ENCODE measurements at regions not wholly inside any gene's neighbourhood (a gene's known extent, or its start where the extent isn't known, plus 50 kb on each side); places are given as distances from the start of the nearest gene placed in this dataset.
A peak's percentile ranks its signal among the peaks of the same experiment; 100 is the strongest.

DNA sequence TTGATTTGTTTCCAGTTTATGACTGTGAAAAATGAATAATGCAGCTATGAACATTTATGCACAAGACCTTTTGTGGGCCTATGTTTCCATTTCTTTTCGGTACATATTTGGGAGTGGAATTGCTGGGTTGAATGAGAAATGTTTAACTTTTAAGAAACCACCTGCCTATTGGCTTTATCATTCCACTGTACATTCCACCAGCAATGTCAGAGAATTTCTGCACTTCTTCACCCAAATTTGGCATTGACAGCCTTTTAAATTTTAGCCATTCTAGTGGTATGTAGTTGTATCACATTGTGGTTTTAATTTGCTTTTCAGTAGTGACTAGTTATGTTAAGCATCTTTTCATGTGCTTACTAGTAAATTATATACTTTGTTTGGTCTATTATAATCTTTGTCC is 317.0 kb upstream of the TMTC1 start:
- TF ChIP-seq CTCF (IDR thresholded peaks at IDR 0.05; ENCODE audit: low read depth, low read length) = no peak
- peak; percentile 12 for DNase-seq (ENCODE audit: low read depth, low spot score)
- in situ Hi-C loops (cut with HindIII; ENCODE audit: low sequenced_read_pairs) = no loop called here
- no peak overlapping the region for H3K4me3 ChIP-seq (ENCODE audit: low read depth, low read length)

DNA sequence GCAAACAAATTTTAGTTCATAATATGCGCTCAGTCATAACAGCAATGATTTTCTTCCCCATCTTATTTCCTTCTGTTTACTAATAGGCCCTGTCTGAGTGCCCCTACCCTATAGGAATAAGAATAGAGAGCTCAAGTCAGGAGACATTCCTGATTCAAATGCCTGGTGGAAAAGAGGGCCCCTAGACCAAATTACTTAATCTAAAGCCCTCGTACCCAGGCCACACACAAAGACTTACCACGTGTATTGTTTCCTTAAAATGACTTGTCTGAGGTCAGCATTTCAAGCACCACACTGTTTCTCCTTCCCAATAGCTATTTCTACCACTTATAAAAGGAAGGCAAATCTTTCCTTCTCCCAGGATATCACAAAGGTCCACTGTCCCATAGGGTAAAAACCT is 314.9 kb upstream of the TMTC1 start:
- in situ Hi-C loops (cut with HindIII; ENCODE audit: low sequenced_read_pairs) = no loop called here
- H3K4me3 ChIP-seq (ENCODE audit: low read depth, low read length) = no peak overlapping the region
- DNase-seq (ENCODE audit: low read depth, low spot score) = no peak
- no peak for TF ChIP-seq CTCF (IDR thresholded peaks at IDR 0.05; ENCODE audit: low read depth, low read length)

GRCh38 chr12:30095511-30095910 is 311.8 kb upstream of the TMTC1 start:
- no peak for DNase-seq (ENCODE audit: low read depth, low spot score)
- H3K4me3 ChIP-seq (ENCODE audit: low read depth, low read length) = no peak overlapping the region
- TF ChIP-seq CTCF (IDR thresholded peaks at IDR 0.05; ENCODE audit: low read depth, low read length) = no peak
- in situ Hi-C loops (cut with HindIII; ENCODE audit: low sequenced_read_pairs) = no loop called here

GRCh38 chr12:30092983-30093617 is 309.4 kb upstream of the TMTC1 start:
- in situ Hi-C loops (cut with HindIII; ENCODE audit: low sequenced_read_pairs) = no loop called here
- no peak overlapping the region for H3K4me3 ChIP-seq (ENCODE audit: low read depth, low read length)
- TF ChIP-seq CTCF (IDR thresholded peaks at IDR 0.05; ENCODE audit: low read depth, low read length) = no peak
- no peak for DNase-seq (ENCODE audit: low read depth, low spot score)

DNA sequence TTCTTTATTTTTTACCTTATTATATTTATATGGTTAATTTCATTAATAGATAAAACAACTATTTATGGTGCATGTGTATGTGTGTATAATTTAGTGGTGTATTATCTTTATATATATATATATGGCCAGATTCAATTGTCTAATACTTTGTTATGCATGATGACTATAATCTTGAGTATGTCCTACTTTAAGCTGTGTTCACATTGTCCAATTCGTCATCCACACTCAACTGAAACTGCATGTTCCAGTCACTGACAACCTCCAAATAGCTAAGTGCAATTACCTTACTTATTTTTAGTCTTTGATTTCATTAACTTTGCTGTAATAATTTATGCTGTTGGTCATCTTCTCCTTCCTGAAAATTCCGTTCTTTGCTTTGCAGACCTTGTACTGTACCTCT is 306.5 kb upstream of the TMTC1 start:
- DNase-seq (ENCODE audit: low read depth, low spot score) = no peak
- no peak overlapping the region for H3K4me3 ChIP-seq (ENCODE audit: low read depth, low read length)
- in situ Hi-C loops (cut with HindIII; ENCODE audit: low sequenced_read_pairs) = no loop called here
- no peak for TF ChIP-seq CTCF (IDR thresholded peaks at IDR 0.05; ENCODE audit: low read depth, low read length)

DNA sequence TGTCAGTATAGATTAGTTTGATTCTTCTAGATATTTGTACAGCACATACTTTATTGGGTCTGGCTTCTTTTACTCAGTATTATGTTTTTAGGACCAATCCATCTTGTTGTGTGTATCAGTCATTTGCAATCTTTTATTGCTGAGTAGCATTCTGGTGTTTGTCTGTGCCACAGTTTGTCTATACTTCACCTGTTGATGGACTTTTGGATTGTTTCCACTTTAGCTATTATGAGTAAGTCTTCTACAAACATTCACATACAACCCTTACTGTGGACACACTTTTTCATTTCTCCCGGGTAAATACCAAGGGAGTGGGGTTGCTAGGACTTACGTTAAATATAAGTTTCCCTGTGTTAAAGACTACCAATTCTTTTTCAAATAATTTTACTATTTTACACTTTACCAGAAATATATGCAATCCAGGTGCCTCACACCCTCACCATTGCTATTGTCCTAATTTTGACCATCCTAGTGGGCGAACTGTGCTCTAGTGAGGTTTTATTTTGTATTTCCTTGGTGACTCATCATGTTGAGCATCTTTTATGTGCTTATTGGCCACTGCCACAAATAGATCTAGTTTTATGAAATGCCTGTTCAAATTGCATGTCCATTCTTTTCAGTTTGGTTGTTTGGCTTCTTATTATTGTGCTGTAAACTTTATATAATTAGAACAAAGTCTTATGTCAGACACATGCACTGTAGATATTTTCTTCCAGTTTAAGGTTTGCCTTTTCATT is 304.7 kb upstream of the TMTC1 start:
- TF ChIP-seq CTCF (IDR thresholded peaks at IDR 0.05; ENCODE audit: low read depth, low read length) = no peak
- in situ Hi-C loops (cut with HindIII; ENCODE audit: low sequenced_read_pairs) = no loop called here

More for the DNA sequence above, 304.7 kb upstream of the TMTC1 start:
- DNase-seq (ENCODE audit: low read depth, low spot score) = no peak
- H3K4me3 ChIP-seq (ENCODE audit: low read depth, low read length) = no peak overlapping the region
